IPS-NIHi11 (cell line): ENCODE measurements at regions not wholly inside any gene's neighbourhood (a gene's known extent, or its start where the extent isn't known, plus 50 kb on each side); places are given as distances from the start of the nearest gene placed in this dataset.
"Not testable (repeated sequence)": the region's sequence is repeated elsewhere in the genome, so short reads cannot be mapped to it uniquely, and the experiment has no call there.

Source experiments
- DNase-seq: peaks from one replicate; pipeline ENCODE4 v3.0.0; 2012; ENCODE audit warnings: mixed read lengths, low spot score

GRCh38 chr14:92223025-92223424 lies 99.9 kb upstream of the SLC24A4 start:
- DNase-seq, result no peak

GRCh38 chr14:92224358-92224954 lies 98.5 kb upstream of the SLC24A4 start:
- DNase-seq, result no peak

- DNase-seq, result no peak
Observed at GRCh38 chr14:92225731-92226130, 97.2 kb upstream of the SLC24A4 start.

GRCh38 chr14:92226166-92226565 lies 96.8 kb upstream of the SLC24A4 start:
- DNase-seq, result not testable (repeated sequence)

- DNase-seq, result no peak
Observed at GRCh38 chr14:92236243-92236900, 86.6 kb upstream of the SLC24A4 start.

GRCh38 chr14:92240658-92241057 lies 82.3 kb upstream of the SLC24A4 start:
- DNase-seq, result no peak

- no peak for DNase-seq
Observed at GRCh38 chr14:92241966-92242595, 80.9 kb upstream of the SLC24A4 start.

GRCh38 chr14:92244805-92245204 lies 78.2 kb upstream of the SLC24A4 start:
- DNase-seq, result no peak

- no peak for DNase-seq
Observed at GRCh38 chr14:92247341-92247740, 75.6 kb upstream of the SLC24A4 start.

GRCh38 chr14:92247947-92248346 lies 75.0 kb upstream of the SLC24A4 start:
- no peak for DNase-seq

GRCh38 chr14:92248696-92249095 lies 74.3 kb upstream of the SLC24A4 start:
- no peak for DNase-seq

GRCh38 chr14:92250366-92250765 lies 72.6 kb upstream of the SLC24A4 start:
- not testable (repeated sequence) for DNase-seq

- DNase-seq, result no peak
Observed at GRCh38 chr14:92252323-92252722, 70.6 kb upstream of the SLC24A4 start.

- peak; percentile 73 for DNase-seq
Observed at GRCh38 chr14:92253381-92253894, 69.5 kb upstream of the SLC24A4 start.

- peak; percentile 68 for DNase-seq
Observed at GRCh38 chr14:92254786-92255185, 68.2 kb upstream of the SLC24A4 start.

GRCh38 chr14:92258934-92259333 lies 64.0 kb upstream of the SLC24A4 start:
- DNase-seq, result no peak

GRCh38 chr14:92259613-92260357 lies 63.2 kb upstream of the SLC24A4 start:
- no peak for DNase-seq

- DNase-seq, result no peak
Observed at GRCh38 chr14:92263681-92264080, 59.3 kb upstream of the SLC24A4 start.

- DNase-seq, result no peak
Observed at GRCh38 chr14:92264195-92264594, 58.8 kb upstream of the SLC24A4 start.

GRCh38 chr14:92266216-92266615 lies 56.7 kb upstream of the SLC24A4 start:
- DNase-seq, result no peak
